ENCODE measurements at regions not wholly inside any gene's neighbourhood (a gene's known extent, or its start where the extent isn't known, plus 50 kb on each side); places are given as distances from the start of the nearest gene placed in this dataset.

DNA sequence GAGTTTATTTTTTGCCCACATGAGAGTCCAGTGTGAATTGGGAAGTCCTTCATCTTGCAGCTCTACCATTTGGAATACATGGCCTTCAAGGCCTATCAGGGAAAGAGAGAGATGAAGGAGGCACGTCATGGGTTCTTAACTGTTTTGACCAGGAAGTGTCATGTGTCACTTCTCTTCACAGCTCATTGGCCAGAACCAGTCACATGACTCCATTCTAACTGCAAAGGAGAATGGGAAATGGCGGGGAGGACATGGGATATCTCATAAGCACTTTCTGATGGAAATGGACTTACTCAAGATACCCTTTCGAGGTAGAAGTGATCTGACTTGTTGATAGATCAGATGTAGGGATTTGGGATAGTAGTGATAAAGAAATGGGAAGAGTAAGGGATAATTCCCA, 57.9 kb upstream of the CES5A start:
- TF ChIP-seq, protein P1, sequence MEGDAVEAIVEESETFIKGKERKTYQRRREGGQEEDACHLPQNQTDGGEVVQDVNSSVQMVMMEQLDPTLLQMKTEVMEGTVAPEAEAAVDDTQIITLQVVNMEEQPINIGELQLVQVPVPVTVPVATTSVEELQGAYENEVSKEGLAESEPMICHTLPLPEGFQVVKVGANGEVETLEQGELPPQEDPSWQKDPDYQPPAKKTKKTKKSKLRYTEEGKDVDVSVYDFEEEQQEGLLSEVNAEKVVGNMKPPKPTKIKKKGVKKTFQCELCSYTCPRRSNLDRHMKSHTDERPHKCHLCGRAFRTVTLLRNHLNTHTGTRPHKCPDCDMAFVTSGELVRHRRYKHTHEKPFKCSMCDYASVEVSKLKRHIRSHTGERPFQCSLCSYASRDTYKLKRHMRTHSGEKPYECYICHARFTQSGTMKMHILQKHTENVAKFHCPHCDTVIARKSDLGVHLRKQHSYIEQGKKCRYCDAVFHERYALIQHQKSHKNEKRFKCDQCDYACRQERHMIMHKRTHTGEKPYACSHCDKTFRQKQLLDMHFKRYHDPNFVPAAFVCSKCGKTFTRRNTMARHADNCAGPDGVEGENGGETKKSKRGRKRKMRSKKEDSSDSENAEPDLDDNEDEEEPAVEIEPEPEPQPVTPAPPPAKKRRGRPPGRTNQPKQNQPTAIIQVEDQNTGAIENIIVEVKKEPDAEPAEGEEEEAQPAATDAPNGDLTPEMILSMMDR (IDR thresholded peaks at IDR 0.05): no peak
- no peak for TF ChIP-seq POLR2A (IDR thresholded peaks at IDR 0.05)
- H3K27me3 ChIP-seq: no peaks in the 10 kb centered on the region
- no peaks in the 10 kb centered on the region for H3K9me3 ChIP-seq
- no peaks in the 10 kb centered on the region for H3K36me3 ChIP-seq (ENCODE audit: low read depth, missing control alignments)
- no peaks in the 10 kb centered on the region for H3K4me1 ChIP-seq
- H3K4me3 ChIP-seq: no peak overlapping the region
- H3K27ac ChIP-seq: no peak overlapping the region
- intact Hi-C loops (cut with DNase I; ENCODE audit: low total_unique reads): no loop called here
- DNase-seq: no peak
- 75 to 78% methylated on average over 3 of the region's 3 CpGs for WGBS, 2 donors

DNA sequence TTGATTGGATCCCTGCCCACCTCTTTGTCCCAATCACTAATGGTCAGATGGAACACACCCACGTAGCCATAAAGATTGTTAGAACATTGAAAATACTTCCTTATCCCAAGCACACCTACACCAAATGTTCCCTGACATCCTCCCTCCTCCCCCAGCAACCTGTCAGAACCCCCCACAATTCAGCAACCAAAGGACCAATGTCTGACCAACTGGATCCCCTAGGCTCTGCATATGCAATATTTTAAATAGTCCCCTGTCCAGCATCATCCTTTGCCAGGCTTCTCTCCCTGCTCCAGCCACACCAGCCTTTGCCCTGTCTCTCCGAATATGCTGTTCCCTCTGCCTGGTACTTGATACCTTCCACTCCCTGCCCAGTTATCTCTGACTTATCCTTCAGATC, 54.9 kb upstream of the CES5A start:
- DNase-seq: no peak
- intact Hi-C loops (cut with DNase I; ENCODE audit: low total_unique reads): no loop called here
- WGBS, 2 donors: 70 to 88% methylated on average over 2 of the region's 2 CpGs
- no peaks in the 10 kb centered on the region for H3K9me3 ChIP-seq
- TF ChIP-seq, protein P1 (IDR thresholded peaks at IDR 0.05): no peak
- TF ChIP-seq POLR2A (IDR thresholded peaks at IDR 0.05): no peak
- H3K36me3 ChIP-seq (ENCODE audit: low read depth, missing control alignments): no peaks in the 10 kb centered on the region
- H3K27ac ChIP-seq: no peak overlapping the region
- H3K4me3 ChIP-seq: no peak overlapping the region
- H3K27me3 ChIP-seq: no peaks in the 10 kb centered on the region
- H3K4me1 ChIP-seq: no peaks in the 10 kb centered on the region

DNA sequence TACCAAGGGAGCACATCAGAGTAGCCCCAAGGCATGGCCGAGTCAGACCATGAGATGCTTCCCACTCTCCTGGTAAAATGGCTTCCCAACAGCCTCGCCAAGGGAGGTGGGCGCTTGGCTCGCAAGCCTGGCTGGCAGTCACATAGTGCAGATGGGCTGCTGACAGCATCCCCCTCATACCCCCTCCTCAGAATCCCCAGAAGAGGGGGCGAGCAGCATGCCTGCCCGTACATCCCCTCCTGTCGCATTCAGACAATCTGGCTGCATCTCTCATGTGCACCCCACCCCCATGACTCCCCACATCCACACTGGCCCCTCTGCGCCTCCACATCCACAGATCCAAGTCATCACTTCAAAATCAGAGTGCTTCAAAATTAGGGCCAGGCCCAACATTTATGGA, 54.0 kb upstream of the CES5A start:
- TF ChIP-seq, protein P1 (IDR thresholded peaks at IDR 0.05): no peak
- no peak for TF ChIP-seq POLR2A (IDR thresholded peaks at IDR 0.05)
- Histone ChIP-seq H3K36me3 (ENCODE audit: low read depth, missing control alignments) (no peaks in the 10 kb centered on the region), H3K27me3 (no peaks in the 10 kb centered on the region), H3K4me3 (no peak overlapping the region), H3K27ac (no peak overlapping the region), H3K9me3 (no peaks in the 10 kb centered on the region), H3K4me1 (no peaks in the 10 kb centered on the region)
- no peak for DNase-seq
- intact Hi-C loops (cut with DNase I; ENCODE audit: low total_unique reads): no loop called here
- WGBS, 2 donors: 89% methylated on average over 7 to 8 of the region's 8 CpGs

DNA sequence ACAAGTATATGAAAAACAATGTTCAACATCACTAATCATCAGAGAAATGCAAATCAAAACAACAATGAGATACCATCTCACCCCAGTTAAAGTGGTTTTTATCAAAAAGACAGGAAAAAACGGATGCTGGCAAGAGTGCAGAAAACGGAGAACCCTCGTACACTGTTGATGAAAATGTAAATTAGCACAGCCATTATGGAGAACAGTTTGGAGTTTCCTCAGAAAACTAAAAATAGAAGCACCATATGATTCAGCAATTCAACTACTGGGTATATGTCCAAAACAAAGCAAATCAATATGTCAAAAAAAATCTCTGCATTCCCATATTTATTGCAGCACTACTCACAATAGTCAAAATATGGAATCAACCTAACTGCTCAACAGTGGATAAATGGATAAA, 50.1 kb upstream of the CES5A start:
- Histone ChIP-seq H3K9me3 (no peaks in the 10 kb centered on the region), H3K4me3 (no peak overlapping the region), H3K36me3 (ENCODE audit: low read depth, missing control alignments) (no peaks in the 10 kb centered on the region), H3K27ac (no peak overlapping the region), H3K4me1 (no peaks in the 10 kb centered on the region), H3K27me3 (no peaks in the 10 kb centered on the region)
- WGBS, 2 donors: 63 to 67% methylated on average over 3 of the region's 3 CpGs
- intact Hi-C loops (cut with DNase I; ENCODE audit: low total_unique reads): no loop called here
- no peak for TF ChIP-seq POLR2A (IDR thresholded peaks at IDR 0.05)
- TF ChIP-seq, protein P1 (IDR thresholded peaks at IDR 0.05): no peak
- DNase-seq: no peak
